ENCODE measurements at regions not wholly inside any gene's neighbourhood (a gene's known extent, or its start where the extent isn't known, plus 50 kb on each side); places are given as distances from the start of the nearest gene placed in this dataset.

- DNase-seq (ENCODE audit: low read depth): no peak
Measured at GRCh38 chr4:36930562-36931111, 313.9 kb upstream of the NWD2 start.

GRCh38 chr4:36944232-36944631 is 300.3 kb upstream of the NWD2 start:
- DNase-seq (ENCODE audit: low read depth): no peak

- no peak for DNase-seq (ENCODE audit: low read depth)
Measured at GRCh38 chr4:36961420-36961819, 283.1 kb upstream of the NWD2 start.

- DNase-seq (ENCODE audit: low read depth): no peak
Measured at GRCh38 chr4:36966756-36967460, 277.6 kb upstream of the NWD2 start.

- DNase-seq (ENCODE audit: low read depth): no peak
Measured at GRCh38 chr4:36979533-36979932, 265.0 kb upstream of the NWD2 start.

- DNase-seq (ENCODE audit: low read depth): no peak
Measured at GRCh38 chr4:36990128-36990872, 254.2 kb upstream of the NWD2 start.

GRCh38 chr4:36997727-36998126 is 246.8 kb upstream of the NWD2 start:
- peak; percentile 75 for DNase-seq (ENCODE audit: low read depth)

GRCh38 chr4:37000281-37000680 is 244.3 kb upstream of the NWD2 start:
- no peak for DNase-seq (ENCODE audit: low read depth)

- peak; percentile 78 for DNase-seq (ENCODE audit: low read depth)
Measured at GRCh38 chr4:37001688-37002436, 242.7 kb upstream of the NWD2 start.

GRCh38 chr4:37002625-37003024 is 241.9 kb upstream of the NWD2 start:
- DNase-seq (ENCODE audit: low read depth): peak; percentile 34

GRCh38 chr4:37008199-37008598 is 236.3 kb upstream of the NWD2 start:
- peak; percentile 73 for DNase-seq (ENCODE audit: low read depth)

GRCh38 chr4:37014584-37014983 is 230.0 kb upstream of the NWD2 start:
- no peak for DNase-seq (ENCODE audit: low read depth)

GRCh38 chr4:37015391-37015790 is 229.2 kb upstream of the NWD2 start:
- DNase-seq (ENCODE audit: low read depth): no peak

GRCh38 chr4:37023504-37023903 is 221.0 kb upstream of the NWD2 start:
- DNase-seq (ENCODE audit: low read depth): no peak

- DNase-seq (ENCODE audit: low read depth): no peak
Measured at GRCh38 chr4:37023996-37024395, 220.5 kb upstream of the NWD2 start.

- DNase-seq (ENCODE audit: low read depth): no peak
Measured at GRCh38 chr4:37040816-37041215, 203.7 kb upstream of the NWD2 start.

- no peak for DNase-seq (ENCODE audit: low read depth)
Measured at GRCh38 chr4:37043342-37043741, 201.2 kb upstream of the NWD2 start.

- no peak for DNase-seq (ENCODE audit: low read depth)
Measured at GRCh38 chr4:37051111-37051510, 193.4 kb upstream of the NWD2 start.

GRCh38 chr4:37051866-37052265 is 192.7 kb upstream of the NWD2 start:
- no peak for DNase-seq (ENCODE audit: low read depth)

- no peak for DNase-seq (ENCODE audit: low read depth)
Measured at GRCh38 chr4:37054531-37055077, 189.9 kb upstream of the NWD2 start.

- no peak for DNase-seq (ENCODE audit: low read depth)
Measured at GRCh38 chr4:37058826-37059225, 185.7 kb upstream of the NWD2 start.

GRCh38 chr4:37066159-37066558 is 178.4 kb upstream of the NWD2 start:
- no peak for DNase-seq (ENCODE audit: low read depth)
